Activated effector memory CD4-positive, alpha-beta T cell treated with Interleukin-2 at 50 U/mL for 16 hours (primary cell): ENCODE measurements at regions not wholly inside any gene's neighbourhood (a gene's known extent, or its start where the extent isn't known, plus 50 kb on each side); places are given as distances from the start of the nearest gene placed in this dataset.

ENCODE experiments used
- DNase-seq: peaks from one replicate; pipeline ENCODE4 v3.0.0-alpha.2; 2020

DNA sequence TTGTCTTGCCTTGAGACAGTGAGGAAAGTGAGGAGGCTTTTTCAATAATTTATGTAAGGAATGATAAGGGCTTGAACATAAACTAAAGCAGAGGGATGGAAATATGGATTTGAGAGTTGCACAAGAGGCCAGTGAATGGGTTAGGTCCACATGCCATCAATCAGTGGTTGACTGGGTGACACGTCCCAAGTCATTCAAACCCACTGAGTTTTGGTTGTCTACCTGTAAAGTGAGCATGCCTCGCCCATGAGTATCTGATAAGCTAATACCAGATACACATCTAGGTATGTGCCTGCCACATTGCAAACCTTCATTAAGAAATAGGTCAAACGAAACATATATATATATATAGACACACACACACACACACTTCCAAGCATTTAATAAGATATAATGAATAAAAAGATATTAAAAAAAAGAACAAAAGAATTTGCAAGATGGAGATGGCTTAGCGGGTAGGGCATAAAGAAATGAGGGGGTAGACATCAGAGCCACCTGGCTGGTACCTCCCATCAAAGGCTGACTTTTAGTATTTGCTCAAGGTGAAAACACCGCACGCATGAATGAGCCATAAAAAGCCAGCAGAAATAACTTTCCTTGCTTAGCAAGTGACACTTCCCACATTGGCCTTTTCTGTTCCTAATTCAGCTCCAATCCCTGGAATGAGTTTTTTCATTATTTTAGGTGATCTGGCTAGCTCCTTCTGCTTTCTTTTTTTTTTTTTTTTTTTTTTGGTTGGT is 109.1 kb upstream of the GGTLC1 start:
- DNase-seq = no peak

DNA sequence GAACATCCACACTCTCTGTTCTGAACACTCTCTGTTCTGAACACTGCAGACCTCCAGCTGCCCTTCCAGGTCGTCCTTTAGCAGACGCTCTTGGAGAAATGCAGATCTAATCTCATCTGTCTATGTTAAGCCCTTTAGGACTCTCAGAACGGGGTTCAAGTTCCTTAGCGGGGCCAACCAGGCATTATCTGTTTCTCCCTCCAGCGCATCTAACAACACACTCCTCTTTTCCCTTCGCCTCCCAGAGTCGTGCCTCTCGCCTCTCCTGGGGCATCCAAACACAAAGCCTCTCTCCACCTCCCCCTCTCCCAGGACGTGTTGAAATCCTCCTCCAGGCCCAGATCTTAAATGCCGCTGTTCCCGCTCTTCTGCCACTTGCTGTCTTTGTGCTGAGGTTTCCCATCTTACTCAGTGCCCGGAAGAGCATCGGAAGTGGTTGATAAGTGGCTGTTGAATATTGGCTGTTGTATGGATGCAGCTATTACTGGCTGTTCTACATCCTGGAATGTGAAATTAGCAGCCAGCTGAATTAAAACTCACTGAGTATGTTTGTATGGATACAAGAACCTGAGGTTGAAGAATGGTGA is 108.4 kb upstream of the GGTLC1 start:
- no peak for DNase-seq

DNA sequence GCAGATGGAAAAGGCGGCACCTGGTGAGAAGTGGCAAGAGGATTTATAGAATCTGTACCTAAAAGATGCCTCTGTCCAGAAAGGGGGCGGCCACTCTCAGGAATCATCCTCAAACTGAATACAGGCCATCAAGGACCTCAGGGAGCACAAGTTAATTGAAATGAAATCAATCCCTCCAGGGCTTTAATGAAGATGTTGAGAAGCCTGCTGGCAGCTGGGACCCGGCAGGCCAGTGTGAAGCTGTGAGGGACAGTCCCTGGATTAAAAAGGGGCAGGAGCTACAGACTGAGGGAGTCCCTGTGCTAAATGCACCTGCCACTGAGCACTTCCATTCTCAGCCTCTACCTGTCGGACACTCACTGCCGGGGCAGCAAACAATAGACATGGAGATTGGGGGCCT is 107.7 kb upstream of the GGTLC1 start:
- no peak for DNase-seq

DNA sequence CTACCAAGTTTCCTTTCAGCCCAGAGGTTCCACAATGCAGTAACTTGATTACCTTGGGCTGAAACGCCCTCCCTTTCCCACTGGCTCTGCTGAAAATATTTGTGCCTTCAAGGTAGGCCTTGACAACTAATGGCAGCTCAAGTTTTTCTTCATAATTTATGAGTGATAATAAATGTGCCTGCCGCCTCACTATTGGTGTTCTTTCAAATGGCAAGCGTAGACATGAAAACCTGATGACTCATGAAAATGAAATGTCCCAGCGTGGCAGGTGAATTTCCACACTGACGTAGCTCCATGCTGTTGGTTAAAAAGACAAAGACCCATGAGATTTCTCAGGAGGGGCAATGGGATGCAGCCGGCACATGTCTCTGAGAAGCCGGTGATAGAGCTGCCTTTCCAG is 107.2 kb upstream of the GGTLC1 start:
- DNase-seq = no peak

DNA sequence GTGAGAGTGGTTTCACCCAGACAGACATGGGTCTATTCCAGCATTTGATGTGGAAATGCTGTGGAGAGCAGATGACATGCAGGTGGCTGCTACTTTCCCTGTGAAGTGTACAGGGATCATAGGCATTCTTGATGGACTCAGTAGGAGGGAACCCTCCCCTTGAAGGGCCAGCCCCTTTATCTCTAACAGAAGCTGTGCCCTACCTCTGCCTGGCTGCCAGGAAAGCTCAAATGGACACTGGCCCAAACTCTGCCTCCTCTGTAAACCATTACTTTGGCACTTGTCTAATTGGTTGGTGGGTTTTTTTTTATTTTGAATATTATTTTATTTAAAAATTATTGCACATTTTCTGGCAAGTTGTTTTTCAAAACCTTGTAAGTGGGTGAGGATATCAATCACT is 106.7 kb upstream of the GGTLC1 start:
- DNase-seq = no peak

DNA sequence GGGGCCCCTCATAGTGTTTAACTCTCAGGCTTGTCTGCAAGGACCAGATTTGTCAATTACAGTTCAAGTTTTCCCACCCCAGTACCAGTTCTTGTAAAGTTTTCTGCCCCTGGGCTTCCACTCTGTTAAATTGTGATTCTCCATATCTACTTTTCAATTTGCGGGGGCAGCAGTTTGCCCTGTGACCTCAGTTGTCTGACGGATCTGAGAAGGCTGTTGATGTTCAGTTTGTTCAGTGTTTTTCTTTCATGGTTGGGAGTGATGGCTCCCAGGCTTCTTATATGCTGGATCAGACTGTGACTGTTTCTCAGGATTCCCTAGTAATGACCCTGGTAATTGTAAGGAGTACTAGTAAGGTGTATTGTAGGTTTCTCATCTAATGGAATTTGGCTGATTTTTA is 101.0 kb upstream of the GGTLC1 start:
- no peak for DNase-seq

DNA sequence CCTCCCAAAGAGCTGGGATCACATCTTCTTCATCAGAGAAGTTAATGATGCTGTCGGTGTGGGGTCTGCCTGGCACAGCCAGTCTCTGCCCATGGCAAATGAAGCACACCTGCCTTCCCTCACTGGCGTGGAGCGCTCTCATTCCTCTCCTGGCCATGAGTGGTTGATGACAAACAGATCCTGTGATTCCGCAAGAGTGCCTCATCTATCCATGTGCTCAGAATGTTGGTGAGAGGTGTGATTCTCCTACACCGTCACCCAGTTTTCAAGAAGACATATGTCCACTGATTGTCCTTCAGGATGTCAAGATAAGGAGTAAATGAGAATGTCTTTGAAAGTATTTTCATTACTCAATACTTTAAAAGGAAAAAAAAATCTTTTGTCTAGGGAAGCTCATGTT is 97.5 kb upstream of the GGTLC1 start:
- no peak for DNase-seq

DNA sequence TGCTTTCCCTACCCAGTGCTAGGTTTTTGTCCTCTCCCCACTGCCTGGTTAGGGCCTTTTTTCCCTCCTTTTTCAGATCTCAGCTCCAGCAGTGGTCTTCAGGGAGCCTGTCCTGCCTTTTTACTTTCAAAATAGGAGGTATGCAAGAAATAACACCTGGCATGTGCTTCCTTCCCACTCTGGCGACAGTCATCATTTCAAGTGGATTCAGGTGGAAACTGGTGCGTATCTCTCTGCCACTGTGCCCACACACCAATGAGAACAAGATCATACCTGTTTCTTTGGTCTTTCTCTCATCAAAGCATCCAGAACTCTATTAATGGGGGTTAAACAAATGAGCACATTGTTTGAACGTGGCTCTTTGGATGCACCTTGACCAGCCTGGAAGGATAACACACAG is 95.7 kb upstream of the GGTLC1 start:
- DNase-seq = no peak

DNA sequence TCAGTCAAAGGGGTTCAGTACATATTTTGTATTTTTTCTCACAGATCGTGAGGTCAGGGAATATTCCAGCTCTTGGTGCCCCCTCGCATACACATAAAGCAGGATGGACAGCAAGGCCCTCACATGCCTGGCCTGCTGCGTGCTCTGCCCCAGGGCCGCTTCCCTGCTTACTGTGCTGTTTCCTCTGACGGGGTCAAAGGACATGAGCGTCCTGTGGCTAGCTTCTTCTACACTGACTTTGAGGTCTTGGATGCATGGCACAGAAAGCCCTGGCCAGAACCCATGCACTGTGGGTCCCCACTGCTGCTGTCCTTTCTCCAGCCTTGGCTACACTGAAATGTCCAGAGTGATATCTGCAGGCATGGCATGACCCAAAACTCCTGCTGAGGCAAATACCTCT is 92.5 kb upstream of the GGTLC1 start:
- DNase-seq = no peak

DNA sequence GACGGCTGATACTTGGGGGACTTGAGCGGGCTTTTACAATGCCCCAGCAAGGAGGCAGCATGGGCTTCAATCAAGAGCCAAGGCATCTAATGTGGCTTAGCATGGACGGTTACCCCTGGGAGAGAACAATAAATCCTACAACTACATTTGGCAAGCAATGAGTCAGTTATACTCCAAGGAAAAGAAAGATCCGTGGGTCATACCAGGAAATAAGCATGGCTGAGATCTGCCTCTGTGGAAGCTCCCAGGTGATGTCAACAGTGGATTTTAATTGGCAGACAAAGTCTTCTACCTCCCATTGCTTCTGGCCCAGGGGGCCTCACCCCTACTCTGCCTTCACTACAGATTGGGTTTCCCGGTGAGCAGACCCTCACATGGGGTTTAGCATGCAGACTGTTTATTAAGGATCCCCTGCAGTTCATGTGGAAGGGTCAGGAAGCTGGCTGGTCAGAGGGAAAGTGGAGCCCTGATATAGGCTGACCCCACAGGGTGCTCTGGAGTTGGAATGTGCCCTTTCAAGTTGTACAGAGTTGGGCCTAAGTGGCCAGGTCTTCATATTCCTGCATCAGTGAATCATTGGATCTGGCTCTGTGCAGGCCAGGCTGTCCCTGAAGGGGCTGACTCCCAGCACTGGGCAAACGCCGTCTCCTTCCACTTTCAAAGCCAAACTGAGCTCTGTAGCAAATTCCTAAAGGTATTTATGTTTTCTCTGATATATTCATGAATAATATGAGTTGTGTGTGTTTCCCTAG is 91.3 kb upstream of the GGTLC1 start:
- no peak for DNase-seq

DNA sequence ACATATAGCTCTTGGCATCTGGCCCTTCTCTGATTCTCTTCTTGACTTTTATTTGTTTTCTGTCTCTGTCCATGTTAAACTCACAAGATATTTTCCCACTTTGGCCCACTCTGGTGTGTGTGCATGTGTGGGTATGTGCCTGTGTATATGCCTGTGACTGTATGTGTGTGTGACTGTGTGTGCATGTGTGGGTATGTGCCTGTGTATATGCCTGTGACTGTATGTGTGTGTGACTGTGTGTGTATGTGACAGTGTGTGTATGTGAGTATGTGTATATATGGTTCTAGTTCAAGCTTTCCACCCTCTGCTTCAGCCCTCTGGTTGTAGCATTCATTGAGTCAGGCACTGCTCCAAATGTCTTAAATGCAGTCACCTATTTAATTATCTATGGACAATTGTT is 88.6 kb upstream of the GGTLC1 start:
- no peak for DNase-seq

DNA sequence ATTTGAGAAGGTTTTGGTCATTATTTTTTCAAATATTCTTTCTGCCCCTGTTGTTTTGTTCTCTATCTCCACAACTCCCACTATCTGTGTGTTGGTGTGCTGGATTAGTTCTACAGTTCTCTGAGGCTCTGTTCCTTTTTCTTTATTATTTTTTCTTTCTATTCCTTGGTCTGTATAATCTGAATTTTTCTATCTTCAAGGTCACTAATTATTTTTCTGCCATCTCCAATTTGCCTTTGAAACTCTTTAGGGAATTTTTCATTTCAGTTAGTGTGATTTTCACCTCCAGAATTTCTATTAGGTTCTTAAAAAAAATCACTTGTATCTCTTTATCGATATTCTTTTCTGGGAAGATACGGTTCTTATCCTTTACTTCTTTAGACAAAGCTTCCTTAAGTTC is 82.1 kb upstream of the GGTLC1 start:
- DNase-seq = no peak

DNA sequence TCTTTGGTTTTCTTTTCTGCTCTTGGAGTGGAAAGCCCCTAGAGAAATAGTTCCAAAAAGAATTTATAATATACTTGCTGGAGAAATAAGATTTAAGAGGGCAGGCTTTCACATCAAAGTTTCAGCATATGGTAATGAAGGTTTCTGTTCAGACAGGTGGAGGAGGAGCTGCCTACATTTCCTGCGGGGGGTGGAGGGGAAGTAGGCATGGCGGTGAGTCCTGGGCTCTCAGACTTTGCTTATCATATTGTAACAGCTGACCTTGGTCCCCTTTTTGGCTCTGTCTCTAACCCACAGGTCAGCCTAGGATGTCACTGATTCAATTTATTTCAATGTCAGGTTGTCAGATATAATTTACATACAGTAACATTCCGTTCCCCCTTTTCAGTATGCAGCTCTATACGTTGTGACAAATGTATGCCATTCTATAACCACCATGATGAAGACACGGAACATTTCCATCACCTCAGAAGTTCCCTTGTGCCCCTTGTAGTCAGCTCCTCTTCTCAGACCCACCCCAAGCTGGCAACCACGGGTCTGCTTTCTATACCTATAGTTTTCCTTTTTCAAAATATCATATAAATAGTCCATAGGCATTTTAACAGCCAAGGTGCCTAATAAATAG is 77.6 kb upstream of the GGTLC1 start:
- peak; percentile 9 for DNase-seq

DNA sequence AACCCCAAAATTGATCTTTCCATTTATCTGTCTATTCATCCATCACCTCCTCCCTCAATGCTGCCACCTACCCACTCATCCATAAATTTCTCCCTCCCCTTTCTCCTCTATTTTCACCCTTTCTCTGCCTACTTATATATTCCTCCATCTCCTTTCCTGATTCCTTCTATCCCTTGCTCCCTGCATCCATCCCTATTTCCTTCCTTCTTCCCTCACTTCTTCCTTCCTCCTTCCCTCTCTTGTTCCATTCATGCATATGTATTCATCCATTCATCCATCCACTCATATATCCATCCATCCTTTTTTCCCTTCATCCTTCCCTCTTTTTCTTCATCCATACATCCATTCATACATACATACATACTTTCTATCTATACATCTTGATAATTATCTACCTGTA is 76.3 kb upstream of the GGTLC1 start:
- no peak for DNase-seq

DNA sequence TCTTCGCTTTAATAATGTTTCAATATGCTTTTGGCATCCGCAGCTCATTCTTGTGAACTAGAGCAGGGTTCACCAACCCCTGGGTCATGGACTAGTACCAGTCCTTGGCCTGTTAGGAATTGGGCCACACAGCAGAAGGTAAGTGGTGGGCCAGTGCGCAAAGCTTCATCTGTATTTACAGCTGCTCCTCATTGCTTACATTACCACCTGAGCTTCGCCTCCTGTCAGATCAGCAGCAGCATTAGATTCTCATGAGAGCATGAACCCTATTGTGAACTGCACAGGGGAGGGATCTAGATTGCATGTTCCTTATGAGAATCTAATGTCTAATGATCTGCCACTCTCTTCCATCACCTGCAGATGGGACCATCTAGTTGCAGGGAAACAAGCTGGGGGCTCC is 75.5 kb upstream of the GGTLC1 start:
- DNase-seq = no peak

DNA sequence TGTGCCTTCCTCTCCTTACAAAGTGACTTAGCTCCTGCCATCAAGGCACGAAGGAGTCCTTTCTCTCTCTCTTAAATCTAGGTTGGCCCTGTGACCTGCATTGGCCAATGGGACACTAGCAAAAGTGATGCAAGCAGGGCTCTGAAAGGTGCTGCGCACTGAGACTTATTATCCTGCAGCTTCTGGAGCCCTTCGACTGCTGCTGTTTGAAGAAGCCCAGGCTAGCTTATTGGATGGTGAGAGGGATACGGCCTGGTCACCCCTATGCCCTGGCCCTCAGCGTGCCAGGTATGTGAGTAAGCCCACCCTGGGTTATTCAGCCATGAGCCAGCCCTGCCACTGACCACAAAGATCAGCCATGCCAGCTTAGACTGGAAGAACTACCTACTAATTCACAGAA is 74.5 kb upstream of the GGTLC1 start:
- no peak for DNase-seq

DNA sequence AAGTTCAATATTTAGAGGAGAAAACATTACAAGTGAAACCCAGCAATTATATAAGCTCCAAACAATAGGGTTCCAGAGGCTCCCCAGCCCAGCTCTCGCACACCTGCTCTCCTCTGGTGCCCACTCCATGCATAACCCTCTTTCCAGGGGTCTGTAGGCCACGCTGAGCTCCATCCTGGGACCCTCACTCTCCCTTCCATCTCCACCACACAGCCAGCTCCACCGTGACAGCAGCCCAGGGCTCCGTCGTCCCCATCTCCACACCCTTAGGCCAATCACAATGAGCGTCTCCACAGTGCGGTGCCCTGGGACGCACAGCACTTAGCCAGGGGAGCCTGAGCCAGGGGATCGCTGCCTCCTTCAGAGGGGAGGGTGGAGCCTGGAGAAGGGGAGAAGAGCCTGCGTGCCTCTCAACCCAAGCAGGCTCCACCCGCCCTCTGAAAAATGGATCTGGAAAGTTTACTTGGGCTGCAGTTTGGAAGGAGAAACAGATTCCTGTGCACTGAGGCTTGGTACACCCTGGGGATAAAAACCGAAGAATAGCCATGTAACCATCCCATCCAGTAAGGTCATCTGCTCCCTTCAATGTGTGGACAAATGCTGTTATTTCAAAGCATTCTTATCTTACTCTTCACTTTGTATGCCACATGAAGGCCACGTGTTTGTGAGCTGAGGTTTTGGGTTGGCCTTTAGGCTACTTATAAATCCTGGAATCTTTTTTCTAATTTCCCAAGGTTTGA is 72.4 kb upstream of the GGTLC1 start:
- no peak for DNase-seq

DNA sequence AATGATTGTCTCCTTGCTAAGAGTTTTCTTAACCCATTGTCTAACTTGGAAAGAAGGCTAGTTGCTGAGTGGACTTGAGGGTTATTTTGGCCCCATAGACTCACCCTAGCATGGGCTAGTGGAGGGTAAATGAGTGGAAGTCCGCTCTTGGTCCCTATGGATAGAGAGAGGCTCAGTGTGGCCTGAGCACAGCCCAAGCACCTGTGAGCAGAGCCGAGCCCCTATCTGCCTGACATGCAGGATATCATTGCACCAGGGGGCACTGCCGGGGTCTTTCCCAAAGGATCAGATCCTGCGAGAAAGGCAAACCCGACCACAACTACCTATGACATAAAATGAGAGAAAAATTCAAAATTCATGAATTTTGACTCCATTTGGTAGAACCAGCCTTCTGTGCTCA is 70.6 kb upstream of the GGTLC1 start:
- no peak for DNase-seq

DNA sequence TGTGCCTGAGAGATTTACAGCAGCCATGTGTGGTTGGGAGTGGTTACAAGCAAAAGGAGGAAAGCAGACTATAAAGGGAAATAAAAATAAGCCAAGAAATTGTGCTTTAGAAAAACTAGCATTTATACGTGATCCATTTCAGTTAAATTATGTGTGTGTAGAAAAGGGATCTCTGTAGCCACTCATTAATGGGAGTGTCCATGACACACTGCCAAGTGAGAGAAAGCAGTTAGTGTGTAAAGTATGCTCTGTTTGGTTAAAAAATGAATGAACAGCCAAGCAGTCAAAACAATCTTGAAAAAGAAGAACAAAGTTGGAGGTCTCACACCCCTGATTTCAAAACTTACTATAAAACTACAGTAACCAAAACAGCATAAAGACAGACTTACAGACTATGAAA is 67.9 kb upstream of the GGTLC1 start:
- no peak for DNase-seq

DNA sequence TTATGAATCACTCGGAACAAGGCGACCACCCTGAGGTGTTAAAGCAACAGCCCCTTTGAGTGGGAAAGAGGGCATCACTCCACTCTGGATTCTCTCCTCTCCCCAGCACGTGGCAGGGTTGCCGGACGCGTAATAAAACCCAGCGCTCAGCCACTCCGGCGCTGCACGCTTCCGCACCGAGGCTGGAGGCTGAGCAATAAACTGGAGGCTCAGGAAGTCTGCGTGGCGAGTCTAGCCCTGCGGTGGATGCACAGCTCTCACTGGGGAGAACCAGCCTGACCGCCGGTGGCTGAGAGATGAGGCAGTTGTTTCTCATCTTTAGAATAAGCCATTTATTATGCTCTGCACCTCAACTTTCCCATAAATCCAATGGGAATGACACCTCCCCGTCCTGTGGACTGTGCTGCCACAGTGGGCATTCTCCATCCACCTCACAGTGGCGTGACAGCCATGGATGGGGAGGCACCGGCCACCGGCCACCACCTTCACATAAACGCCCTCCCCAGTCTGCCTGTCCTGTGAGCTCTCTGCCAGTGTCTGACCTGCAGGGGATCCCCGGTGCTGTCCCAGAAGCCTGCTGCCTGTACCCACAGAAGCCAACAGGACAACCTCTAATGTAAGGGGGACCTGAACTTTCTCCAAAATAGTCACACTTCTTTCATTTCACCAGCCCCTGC is 64.2 kb upstream of the GGTLC1 start:
- DNase-seq = no peak

DNA sequence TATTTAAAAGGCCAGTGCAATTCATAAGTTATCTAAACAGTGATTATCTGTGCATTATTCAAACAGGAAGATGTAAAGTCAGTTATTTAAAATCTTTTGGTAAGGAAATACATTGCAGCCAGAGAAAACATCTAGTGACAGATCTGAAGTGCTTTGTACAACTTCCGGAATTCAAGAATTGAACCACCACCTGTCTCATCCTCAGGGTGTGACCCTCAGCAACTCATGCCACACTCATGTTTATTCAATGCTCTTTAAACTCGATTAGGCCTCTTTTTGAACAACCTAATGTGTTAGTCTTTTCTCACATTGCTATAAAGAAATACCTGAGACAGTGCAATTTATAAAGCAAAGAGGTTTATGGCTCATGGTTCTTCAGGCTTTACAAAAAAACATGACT is 62.6 kb upstream of the GGTLC1 start:
- DNase-seq = no peak

DNA sequence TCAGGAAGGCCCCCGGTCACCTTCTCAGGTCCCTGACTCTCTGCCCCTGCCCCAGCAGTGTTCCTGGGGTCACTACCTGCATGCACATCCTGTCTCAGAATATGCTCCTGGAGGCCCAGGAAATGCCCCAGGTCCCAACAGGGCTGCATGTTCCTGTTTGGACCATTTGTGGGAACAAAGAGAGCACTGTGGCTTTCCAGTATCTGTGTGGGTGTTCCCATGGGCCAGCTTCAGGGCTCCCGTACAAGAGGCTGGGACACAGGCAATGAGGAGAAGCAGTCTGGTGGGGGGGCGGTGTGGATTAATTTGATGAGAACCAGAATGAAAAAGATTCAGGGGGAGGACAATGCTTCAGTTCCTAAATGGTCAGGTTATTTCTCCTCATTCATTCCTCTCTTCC is 61.5 kb upstream of the GGTLC1 start:
- no peak for DNase-seq

DNA sequence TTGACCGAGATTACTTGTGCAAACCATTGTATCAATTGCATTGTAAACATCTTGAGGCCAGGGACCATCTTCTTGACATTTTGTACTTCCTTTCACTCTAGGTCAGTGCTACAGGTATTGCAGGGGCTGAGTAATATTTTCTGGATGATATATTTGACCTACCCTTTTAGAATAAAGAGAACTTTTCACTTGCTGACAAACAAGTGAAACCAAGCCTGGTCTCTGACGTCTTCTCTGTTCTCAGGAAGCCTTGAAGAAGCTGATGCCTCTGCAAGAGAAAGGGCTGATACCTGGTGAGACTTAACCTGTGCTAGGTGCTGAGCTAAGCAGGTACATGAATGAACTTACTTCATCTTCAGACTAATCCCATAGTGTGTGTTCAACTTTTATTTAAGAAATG is 60.5 kb upstream of the GGTLC1 start:
- no peak for DNase-seq
